HG02798 (cell line): ENCODE measurements at regions not wholly inside any gene's neighbourhood (a gene's known extent, or its start where the extent isn't known, plus 50 kb on each side); places are given as distances from the start of the nearest gene placed in this dataset.
A peak's percentile ranks its signal among the peaks of the same experiment; 100 is the strongest.

ENCODE experiments used
- ATAC-seq: cut with Tn5 transposase; IDR thresholded peaks from one replicate; pipeline ENCODE4 v1.9.1; 2021; ENCODE audit warnings: mild to moderate bottlenecking; ENCODE audit not compliant: unreplicated experiment, poor library complexity

- no peak for ATAC-seq
Measured at GRCh38 chr5:173716058-173716682, 99.7 kb upstream of the BOD1 start.

- no peak for ATAC-seq
Measured at GRCh38 chr5:173717959-173718358, 101.5 kb upstream of the BOD1 start.

- ATAC-seq: no peak
Measured at GRCh38 chr5:173718469-173718868, 102.0 kb upstream of the BOD1 start.

- no peak for ATAC-seq
Measured at GRCh38 chr5:173719731-173720082, 103.3 kb upstream of the BOD1 start.

GRCh38 chr5:173720286-173720952 lies 104.0 kb upstream of the BOD1 start:
- no peak for ATAC-seq

GRCh38 chr5:173720953-173721600 lies 104.6 kb upstream of the BOD1 start:
- no peak for ATAC-seq

GRCh38 chr5:173721601-173722232 lies 105.3 kb upstream of the BOD1 start:
- no peak for ATAC-seq

GRCh38 chr5:173726846-173727557 lies 110.6 kb upstream of the BOD1 start:
- ATAC-seq: no peak

GRCh38 chr5:173727839-173728778 lies 111.7 kb upstream of the BOD1 start:
- ATAC-seq: no peak

- no peak for ATAC-seq
Measured at GRCh38 chr5:173729079-173729765, 112.8 kb upstream of the BOD1 start.

GRCh38 chr5:173730632-173731298 lies 114.3 kb upstream of the BOD1 start:
- ATAC-seq: no peak

- no peak for ATAC-seq
Measured at GRCh38 chr5:173733021-173733420, 116.6 kb upstream of the BOD1 start.

- no peak for ATAC-seq
Measured at GRCh38 chr5:173733425-173733824, 117.0 kb upstream of the BOD1 start.

GRCh38 chr5:173733831-173734501 lies 117.5 kb upstream of the BOD1 start:
- peak; percentile 76 for ATAC-seq

- ATAC-seq: no peak
Measured at GRCh38 chr5:173734716-173735115, 118.3 kb upstream of the BOD1 start.

- ATAC-seq: no peak
Measured at GRCh38 chr5:173735184-173735583, 118.7 kb upstream of the BOD1 start.

- no peak for ATAC-seq
Measured at GRCh38 chr5:173735691-173736090, 119.2 kb upstream of the BOD1 start.

- no peak for ATAC-seq
Measured at GRCh38 chr5:173736374-173736773, 119.9 kb upstream of the BOD1 start.
